Endothelial cell (in vitro differentiated cells): ENCODE measurements at regions not wholly inside any gene's neighbourhood (a gene's known extent, or its start where the extent isn't known, plus 50 kb on each side); places are given as distances from the start of the nearest gene placed in this dataset.

Experiments
- DNase-seq: peaks from one replicate; pipeline ENCODE4 v3.0.0; 2021; ENCODE audit warnings: low spot score
- H3K27ac Mint-ChIP-seq: one replicate; pipeline ENCODE4 v1.8.0; 2021; ENCODE audit warnings: mixed read lengths, inconsistent platforms; ENCODE audit not compliant: unreplicated experiment
- H3K27me3 Mint-ChIP-seq: one replicate; pipeline ENCODE4 v1.8.0; 2021; ENCODE audit warnings: mild to moderate bottlenecking, moderate library complexity, mixed read lengths, inconsistent platforms; ENCODE audit not compliant: unreplicated experiment
- H3K36me3 Mint-ChIP-seq: one replicate; pipeline ENCODE4 v1.8.0; 2021; ENCODE audit warnings: mild to moderate bottlenecking, low read depth, mixed read lengths, inconsistent platforms; ENCODE audit not compliant: unreplicated experiment
- H3K4me1 Mint-ChIP-seq: one replicate; pipeline ENCODE4 v1.8.0; 2021; ENCODE audit warnings: mild to moderate bottlenecking, mixed read lengths, inconsistent platforms; ENCODE audit not compliant: unreplicated experiment
- H3K4me3 Mint-ChIP-seq: one replicate; pipeline ENCODE4 v1.8.0; 2021; ENCODE audit warnings: mild to moderate bottlenecking, mixed read lengths, inconsistent platforms; ENCODE audit not compliant: unreplicated experiment
- H3K9me3 Mint-ChIP-seq: one replicate; pipeline ENCODE4 v1.8.0; 2021; ENCODE audit warnings: mixed read lengths, inconsistent platforms; ENCODE audit not compliant: unreplicated experiment
- TF ChIP-seq, protein P1 (sequence below): fragments of 200-600 bp; sonication (generic); IDR thresholded peaks from one replicate; pipeline ENCODE4 v1.5.0; 2021; ENCODE audit warnings: antibody characterized with exemption; ENCODE audit not compliant: unreplicated experiment

DNA sequence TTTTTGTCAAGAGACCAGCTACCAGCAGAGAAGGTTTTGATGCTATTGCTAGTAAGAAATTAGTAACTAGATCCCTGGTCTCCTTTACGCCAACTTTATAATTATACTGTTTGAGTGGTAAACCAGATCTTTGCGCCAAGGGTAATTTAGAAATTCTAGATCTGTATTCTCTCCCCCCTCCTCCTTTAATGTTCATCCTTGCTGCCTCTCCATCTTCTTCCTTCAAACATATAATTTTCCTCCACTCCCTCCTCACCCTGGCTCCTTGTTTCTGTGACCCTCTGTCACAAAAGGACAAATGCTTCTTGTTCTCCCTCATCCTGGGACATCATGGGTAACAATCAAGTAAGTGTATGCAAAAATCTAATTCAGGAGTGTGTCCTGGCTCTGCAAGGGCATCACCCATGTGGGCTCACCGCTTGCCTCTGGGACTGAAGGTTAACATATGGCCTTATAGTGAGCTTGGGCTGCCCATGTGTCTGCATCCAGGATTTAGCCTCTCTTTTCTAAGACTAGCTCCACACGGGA, 121.2 kb downstream of the BAMBI start:
- peaks cover 7% of the 10 kb centered on the region for H3K4me1 Mint-ChIP-seq
- H3K4me3 Mint-ChIP-seq: no peak overlapping the region
- no peak for DNase-seq
- TF ChIP-seq, protein P1, sequence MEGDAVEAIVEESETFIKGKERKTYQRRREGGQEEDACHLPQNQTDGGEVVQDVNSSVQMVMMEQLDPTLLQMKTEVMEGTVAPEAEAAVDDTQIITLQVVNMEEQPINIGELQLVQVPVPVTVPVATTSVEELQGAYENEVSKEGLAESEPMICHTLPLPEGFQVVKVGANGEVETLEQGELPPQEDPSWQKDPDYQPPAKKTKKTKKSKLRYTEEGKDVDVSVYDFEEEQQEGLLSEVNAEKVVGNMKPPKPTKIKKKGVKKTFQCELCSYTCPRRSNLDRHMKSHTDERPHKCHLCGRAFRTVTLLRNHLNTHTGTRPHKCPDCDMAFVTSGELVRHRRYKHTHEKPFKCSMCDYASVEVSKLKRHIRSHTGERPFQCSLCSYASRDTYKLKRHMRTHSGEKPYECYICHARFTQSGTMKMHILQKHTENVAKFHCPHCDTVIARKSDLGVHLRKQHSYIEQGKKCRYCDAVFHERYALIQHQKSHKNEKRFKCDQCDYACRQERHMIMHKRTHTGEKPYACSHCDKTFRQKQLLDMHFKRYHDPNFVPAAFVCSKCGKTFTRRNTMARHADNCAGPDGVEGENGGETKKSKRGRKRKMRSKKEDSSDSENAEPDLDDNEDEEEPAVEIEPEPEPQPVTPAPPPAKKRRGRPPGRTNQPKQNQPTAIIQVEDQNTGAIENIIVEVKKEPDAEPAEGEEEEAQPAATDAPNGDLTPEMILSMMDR: no peak
- H3K36me3 Mint-ChIP-seq: no peaks in the 10 kb centered on the region
- no peaks in the 10 kb centered on the region for H3K9me3 Mint-ChIP-seq
- no peak overlapping the region for H3K27ac Mint-ChIP-seq
- H3K27me3 Mint-ChIP-seq: peaks cover 3% of the 10 kb centered on the region

DNA sequence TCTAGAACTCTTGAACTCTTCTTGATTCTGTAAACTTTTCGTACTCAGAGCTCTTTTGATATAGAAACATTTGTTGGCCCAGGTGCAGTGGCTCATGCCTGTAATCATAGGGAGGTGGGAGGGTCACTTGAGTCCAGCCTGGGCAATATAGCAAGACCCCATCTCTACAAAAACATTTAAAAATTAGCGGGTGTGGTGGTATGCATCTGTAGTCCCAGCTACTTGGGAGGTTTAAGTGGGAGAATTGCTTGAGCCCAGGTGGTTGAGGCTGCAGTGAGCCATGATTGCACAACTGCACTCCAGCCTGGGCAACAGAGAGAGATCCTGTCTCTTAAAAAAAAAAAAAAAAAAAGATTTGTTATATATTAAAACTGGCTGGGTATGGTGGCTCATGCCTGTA, 121.6 kb downstream of the BAMBI start:
- Mint-ChIP-seq H3K27me3 (peaks cover 3% of the 10 kb centered on the region), H3K4me3 (no peak overlapping the region), H3K27ac (no peak overlapping the region), H3K4me1 (peaks cover 7% of the 10 kb centered on the region), H3K9me3 (no peaks in the 10 kb centered on the region), H3K36me3 (no peaks in the 10 kb centered on the region)
- TF ChIP-seq, protein P1: no peak
- no peak for DNase-seq

GRCh38 chr10:28800144-28800543, 122.8 kb downstream of the BAMBI start:
- DNase-seq: no peak
- Mint-ChIP-seq H3K27me3 (peaks cover 3% of the 10 kb centered on the region), H3K4me1 (peaks cover 10% of the 10 kb centered on the region), H3K4me3 (no peak overlapping the region), H3K9me3 (no peaks in the 10 kb centered on the region), H3K27ac (no peak overlapping the region), H3K36me3 (no peaks in the 10 kb centered on the region)
- TF ChIP-seq, protein P1: no peak

DNA sequence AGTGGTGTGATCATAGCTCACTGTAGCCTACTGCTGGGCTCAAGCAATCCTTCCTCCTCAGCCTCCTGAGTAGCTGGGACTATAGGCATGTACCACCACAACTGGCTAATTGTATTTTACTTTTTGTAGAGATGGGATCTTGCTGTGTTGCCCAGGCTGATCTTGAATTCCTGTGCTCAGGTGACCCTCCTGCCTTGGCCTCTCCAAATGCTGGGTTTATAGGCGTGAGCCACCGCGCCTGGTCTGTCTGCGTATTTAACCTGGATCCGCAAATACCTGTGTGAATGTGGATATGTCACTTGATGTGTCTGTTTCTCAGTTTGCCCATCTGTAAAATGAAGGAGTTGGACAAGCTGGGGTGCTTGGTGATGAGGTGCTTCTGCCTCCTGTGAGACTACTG, 123.9 kb downstream of the BAMBI start:
- Mint-ChIP-seq H3K4me3 (no peak overlapping the region), H3K4me1 (peaks cover 16% of the 10 kb centered on the region), H3K36me3 (no peaks in the 10 kb centered on the region), H3K27me3 (peaks cover 3% of the 10 kb centered on the region), H3K27ac (no peak overlapping the region), H3K9me3 (no peaks in the 10 kb centered on the region)
- TF ChIP-seq, protein P1: no peak
- no peak for DNase-seq

DNA sequence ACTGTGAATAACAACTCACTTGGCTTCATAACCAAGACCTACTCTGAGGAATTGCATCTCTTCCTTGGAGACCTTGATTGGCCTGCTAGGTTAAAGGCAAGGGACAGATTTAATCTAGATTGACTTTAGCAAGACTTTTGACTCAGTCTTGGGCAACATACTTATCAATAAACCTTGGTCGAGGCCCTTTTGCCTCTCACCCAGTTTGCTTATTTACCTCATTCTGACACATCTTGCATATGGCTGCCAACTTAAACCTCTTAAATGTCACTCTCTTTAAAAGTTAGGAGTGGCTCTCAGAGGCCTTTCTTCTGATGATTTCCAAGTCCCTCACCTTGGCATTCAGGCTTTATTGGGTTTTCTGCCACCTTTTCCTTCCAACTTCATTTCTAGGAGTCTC, 124.5 kb downstream of the BAMBI start:
- no peak for DNase-seq
- Mint-ChIP-seq H3K27ac (no peak overlapping the region), H3K4me3 (no peak overlapping the region), H3K4me1 (peaks cover 22% of the 10 kb centered on the region), H3K9me3 (no peaks in the 10 kb centered on the region), H3K36me3 (no peaks in the 10 kb centered on the region), H3K27me3 (peaks cover 3% of the 10 kb centered on the region)
- TF ChIP-seq, protein P1: no peak
